ENCODE measurements at regions not wholly inside any gene's neighbourhood (a gene's known extent, or its start where the extent isn't known, plus 50 kb on each side); places are given as distances from the start of the nearest gene placed in this dataset.

GRCh38 chr14:49218436-49219092 lies 367.6 kb downstream of the RPS29 start:
- POLR2A ChIA-PET = no interaction called here
- CTCF ChIA-PET = interaction anchor here (1.3 kb wide), 1 partner anchor 279 kb away, joined by 3 read pairs; no protein-coding TSS in a partner anchor
- Histone ChIP-seq H2AFZ (ENCODE audit: low read depth) (no peak overlapping the region), H3K4me1 (ENCODE audit: control insufficient read depth in 1 of 2, insufficient read depth in 2 of 2, low read depth in 1 of 2, low read length in 1 of 2) (no peaks in the 10 kb centered on the region), H3K4me3 (ENCODE audit: low read depth in 2 of 2, low read length in 1 of 2) (no peak overlapping the region), H3K9me3 (no peaks in the 10 kb centered on the region), H3K9ac (no peak overlapping the region), H3F3A (replicated peaks; ENCODE audit: insufficient read depth) (no peaks in the 10 kb centered on the region), H3K27me3 (ENCODE audit: insufficient read depth) (no peaks in the 10 kb centered on the region), H4K20me1 (ENCODE audit: insufficient read depth) (no peaks in the 10 kb centered on the region), H3K27ac (ENCODE audit: low read depth in 2 of 2, low read length in 1 of 2) (no peak overlapping the region), H3K79me2 (ENCODE audit: insufficient read depth) (no peaks in the 10 kb centered on the region), H3K4me2 (no peak overlapping the region), H3K9me2 (no peaks in the 10 kb centered on the region), H3K36me3 (replicated peaks in 1 of 2; ENCODE audit: control insufficient read depth in 1 of 2, insufficient read depth in 2 of 2, low read length in 1 of 2) (no peaks in the 10 kb centered on the region)
- WGBS (ENCODE audit: low lambda C conversion rate) = 32% methylated on average over 5 of the region's 5 CpGs
- no peak for TF ChIP-seq JUND (IDR thresholded peaks at IDR 0.05)
- TF ChIP-seq POLR2AphosphoS5 (IDR thresholded peaks at IDR 0.05; ENCODE audit: low read depth, low read length) = no peak
- TF ChIP-seq FOXJ3 (CRISPR knock-in tag; IDR thresholded peaks at IDR 0.05) = no peak
- TF ChIP-seq GABPA (IDR thresholded peaks at IDR 0.05; ENCODE audit: low read depth) = no peak
- TF ChIP-seq EZH2phosphoT487 (IDR thresholded peaks at IDR 0.05; ENCODE audit: borderline replicate concordance, low read depth) = no peak
- TF ChIP-seq FOXM1 (IDR thresholded peaks at IDR 0.05; ENCODE audit: low read depth) = no peak
- no peak for TF ChIP-seq PBX3 (IDR thresholded peaks at IDR 0.05)
- no peak for TF ChIP-seq MAX (IDR thresholded peaks at IDR 0.05; ENCODE audit: low read depth)
- no peak for DNase-seq

GRCh38 chr14:49212721-49213120 lies 373.5 kb downstream of the RPS29 start:
- 39% methylated on average over 4 of the region's 4 CpGs for WGBS (ENCODE audit: low lambda C conversion rate)
- no peaks in the 10 kb centered on the region for H3F3A ChIP-seq (replicated peaks; ENCODE audit: insufficient read depth)
- no peak overlapping the region for H3K4me3 ChIP-seq (ENCODE audit: low read depth in 2 of 2, low read length in 1 of 2)
- CTCF ChIA-PET = no interaction called here
- no peaks in the 10 kb centered on the region for H3K9me2 ChIP-seq
- DNase-seq = no peak
- H3K9ac ChIP-seq = no peak overlapping the region
- no peak overlapping the region for H3K27ac ChIP-seq (ENCODE audit: low read depth in 2 of 2, low read length in 1 of 2)
- POLR2A ChIA-PET = no interaction called here
- TF ChIP-seq TEAD4 (IDR thresholded peaks at IDR 0.05; ENCODE audit: borderline replicate concordance, insufficient read depth) = no peak
- no peak for TF ChIP-seq IRF3 (IDR thresholded peaks at IDR 0.05; ENCODE audit: low read depth, low read length)
- TF ChIP-seq FOXJ3 (CRISPR knock-in tag; IDR thresholded peaks at IDR 0.05) = no peak
- no peak for TF ChIP-seq FOXM1 (IDR thresholded peaks at IDR 0.05; ENCODE audit: low read depth)
- TF ChIP-seq ELF1 (IDR thresholded peaks at IDR 0.05) = no peak
- TF ChIP-seq RFX5 (IDR thresholded peaks at IDR 0.05; ENCODE audit: low read length) = no peak
- no peak for TF ChIP-seq USF2 (IDR thresholded peaks at IDR 0.05; ENCODE audit: borderline replicate concordance, low read depth, low read length)
- TF ChIP-seq SMC3 (IDR thresholded peaks at IDR 0.05; ENCODE audit: low read depth, low read length) = no peak
- no peak for TF ChIP-seq GATA2 (CRISPR knock-in tag; IDR thresholded peaks at IDR 0.05)
- TF ChIP-seq MAX (IDR thresholded peaks at IDR 0.05; ENCODE audit: low read depth) = no peak
- no peak for TF ChIP-seq RXRA (IDR thresholded peaks at IDR 0.05; ENCODE audit: borderline replicate concordance, low read depth)
- TF ChIP-seq FOSL2 (IDR thresholded peaks at IDR 0.05; ENCODE audit: borderline replicate concordance, low read depth) = no peak
- no peak for TF ChIP-seq TCF12 (IDR thresholded peaks at IDR 0.05)
- TF ChIP-seq USF1 (IDR thresholded peaks at IDR 0.05; ENCODE audit: borderline replicate concordance, low read depth) = no peak
- H3K36me3 ChIP-seq (replicated peaks in 1 of 2; ENCODE audit: control insufficient read depth in 1 of 2, insufficient read depth in 2 of 2, low read length in 1 of 2) = no peaks in the 10 kb centered on the region
- no peaks in the 10 kb centered on the region for H4K20me1 ChIP-seq (ENCODE audit: insufficient read depth)
- H3K27me3 ChIP-seq (ENCODE audit: insufficient read depth) = no peaks in the 10 kb centered on the region
- H3K4me1 ChIP-seq (ENCODE audit: control insufficient read depth in 1 of 2, insufficient read depth in 2 of 2, low read depth in 1 of 2, low read length in 1 of 2) = no peaks in the 10 kb centered on the region
- H3K4me2 ChIP-seq = no peak overlapping the region
- no peaks in the 10 kb centered on the region for H3K9me3 ChIP-seq
- H3K79me2 ChIP-seq (ENCODE audit: insufficient read depth) = no peaks in the 10 kb centered on the region
- H2AFZ ChIP-seq (ENCODE audit: low read depth) = no peak overlapping the region

Data from SK-N-SH (cell line).